ENCODE measurements at regions not wholly inside any gene's neighbourhood (a gene's known extent, or its start where the extent isn't known, plus 50 kb on each side); places are given as distances from the start of the nearest gene placed in this dataset.

DNA sequence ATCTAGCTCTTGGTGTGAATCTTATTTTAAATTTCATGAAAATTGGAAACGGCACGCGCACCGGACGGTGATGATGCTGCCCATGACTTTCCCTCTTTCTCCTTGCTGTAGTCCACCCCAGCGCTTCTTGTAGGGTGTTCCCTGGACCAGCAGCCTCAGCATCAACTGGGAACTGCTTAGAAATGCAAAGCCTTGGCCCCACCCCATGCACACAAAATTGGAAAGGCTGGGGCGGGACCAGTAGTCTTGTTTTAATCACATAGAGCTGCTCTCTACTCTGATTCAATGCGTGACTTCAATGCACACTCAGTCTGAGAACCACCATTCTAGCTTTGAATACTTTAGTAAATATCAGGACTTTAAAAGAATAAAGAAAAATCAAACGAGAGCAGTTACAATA lies 427.1 kb downstream of the EFNB2 start:
- TF ChIP-seq, protein P1, sequence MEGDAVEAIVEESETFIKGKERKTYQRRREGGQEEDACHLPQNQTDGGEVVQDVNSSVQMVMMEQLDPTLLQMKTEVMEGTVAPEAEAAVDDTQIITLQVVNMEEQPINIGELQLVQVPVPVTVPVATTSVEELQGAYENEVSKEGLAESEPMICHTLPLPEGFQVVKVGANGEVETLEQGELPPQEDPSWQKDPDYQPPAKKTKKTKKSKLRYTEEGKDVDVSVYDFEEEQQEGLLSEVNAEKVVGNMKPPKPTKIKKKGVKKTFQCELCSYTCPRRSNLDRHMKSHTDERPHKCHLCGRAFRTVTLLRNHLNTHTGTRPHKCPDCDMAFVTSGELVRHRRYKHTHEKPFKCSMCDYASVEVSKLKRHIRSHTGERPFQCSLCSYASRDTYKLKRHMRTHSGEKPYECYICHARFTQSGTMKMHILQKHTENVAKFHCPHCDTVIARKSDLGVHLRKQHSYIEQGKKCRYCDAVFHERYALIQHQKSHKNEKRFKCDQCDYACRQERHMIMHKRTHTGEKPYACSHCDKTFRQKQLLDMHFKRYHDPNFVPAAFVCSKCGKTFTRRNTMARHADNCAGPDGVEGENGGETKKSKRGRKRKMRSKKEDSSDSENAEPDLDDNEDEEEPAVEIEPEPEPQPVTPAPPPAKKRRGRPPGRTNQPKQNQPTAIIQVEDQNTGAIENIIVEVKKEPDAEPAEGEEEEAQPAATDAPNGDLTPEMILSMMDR (IDR thresholded peaks at IDR 0.05; ENCODE audit: low read depth, low read length), result no peak
- no peak for TF ChIP-seq EZH2phosphoT487 (IDR thresholded peaks at IDR 0.05; ENCODE audit: low read depth)

Data from OCI-LY3 (cell line).